ENCODE measurements at regions not wholly inside any gene's neighbourhood (a gene's known extent, or its start where the extent isn't known, plus 50 kb on each side); places are given as distances from the start of the nearest gene placed in this dataset.

GRCh38 chr19:28009696-28010095 lies 1203.3 kb downstream of the UQCRFS1 start:
- Histone ChIP-seq H3K4me3 (ENCODE audit: low read length) (no peak overlapping the region), H3K9ac (ENCODE audit: low read depth, low read length) (no peak overlapping the region), H3K27me3 (ENCODE audit: insufficient read depth, low read length) (no peaks in the 10 kb centered on the region), H3K27ac (ENCODE audit: low read length) (no peak overlapping the region), H3K9me3 (ENCODE audit: insufficient read depth, low read depth, low read length) (no peaks in the 10 kb centered on the region), H3K36me3 (ENCODE audit: insufficient read depth, low read depth, low read length) (no peaks in the 10 kb centered on the region), H3K4me1 (ENCODE audit: insufficient read depth, low read length) (no peaks in the 10 kb centered on the region)

DNA sequence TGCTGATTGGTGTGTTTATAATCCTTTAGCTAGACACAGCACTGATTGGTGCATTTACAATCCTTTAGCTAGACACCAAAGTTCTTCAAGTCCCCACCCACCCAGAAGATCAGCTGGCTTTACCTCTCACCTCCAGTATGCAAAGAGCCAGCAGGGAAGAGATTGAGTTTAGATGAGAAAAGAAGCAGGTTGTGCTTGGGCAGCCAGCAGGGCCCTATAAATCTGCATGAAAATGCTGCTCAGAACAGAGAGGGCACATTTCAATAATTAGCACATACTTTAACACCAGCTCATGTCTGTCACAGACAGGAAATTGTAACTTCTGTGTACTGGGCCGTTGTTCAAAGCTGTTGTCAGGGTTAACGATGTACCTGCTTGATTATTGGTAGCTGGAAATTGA lies 1204.3 kb downstream of the UQCRFS1 start:
- Histone ChIP-seq H3K27ac (ENCODE audit: low read length) (no peak overlapping the region), H3K9me3 (ENCODE audit: insufficient read depth, low read depth, low read length) (no peaks in the 10 kb centered on the region), H3K9ac (ENCODE audit: low read depth, low read length) (no peak overlapping the region), H3K36me3 (ENCODE audit: insufficient read depth, low read depth, low read length) (no peaks in the 10 kb centered on the region), H3K4me3 (ENCODE audit: low read length) (no peak overlapping the region), H3K4me1 (ENCODE audit: insufficient read depth, low read length) (no peaks in the 10 kb centered on the region), H3K27me3 (ENCODE audit: insufficient read depth, low read length) (no peaks in the 10 kb centered on the region)

DNA sequence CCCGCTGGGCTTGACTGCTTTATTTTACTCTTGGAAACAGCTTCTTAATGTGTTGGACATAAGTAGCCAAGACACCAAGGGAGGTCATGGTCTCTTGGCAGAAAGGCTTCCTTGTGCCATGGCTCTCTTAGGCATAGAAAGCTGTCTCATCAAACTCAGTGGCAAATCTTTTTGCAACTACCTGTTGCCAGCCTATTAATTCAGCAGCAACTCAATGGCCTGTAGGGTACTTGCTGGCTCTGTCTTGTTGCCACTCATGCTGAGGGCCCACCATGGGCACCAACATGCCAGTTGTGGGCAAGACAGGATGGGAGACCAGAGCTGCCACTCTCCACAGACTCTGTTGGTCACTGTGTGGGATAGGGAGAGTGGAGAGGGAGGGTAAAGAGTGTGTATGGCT lies 1209.4 kb downstream of the UQCRFS1 start:
- no peak overlapping the region for H3K27ac ChIP-seq (ENCODE audit: low read length)
- no peaks in the 10 kb centered on the region for H3K27me3 ChIP-seq (ENCODE audit: insufficient read depth, low read length)
- no peak overlapping the region for H3K9ac ChIP-seq (ENCODE audit: low read depth, low read length)
- no peaks in the 10 kb centered on the region for H3K36me3 ChIP-seq (ENCODE audit: insufficient read depth, low read depth, low read length)
- H3K4me1 ChIP-seq (ENCODE audit: insufficient read depth, low read length), result no peaks in the 10 kb centered on the region
- no peak overlapping the region for H3K4me3 ChIP-seq (ENCODE audit: low read length)
- no peaks in the 10 kb centered on the region for H3K9me3 ChIP-seq (ENCODE audit: insufficient read depth, low read depth, low read length)

DNA sequence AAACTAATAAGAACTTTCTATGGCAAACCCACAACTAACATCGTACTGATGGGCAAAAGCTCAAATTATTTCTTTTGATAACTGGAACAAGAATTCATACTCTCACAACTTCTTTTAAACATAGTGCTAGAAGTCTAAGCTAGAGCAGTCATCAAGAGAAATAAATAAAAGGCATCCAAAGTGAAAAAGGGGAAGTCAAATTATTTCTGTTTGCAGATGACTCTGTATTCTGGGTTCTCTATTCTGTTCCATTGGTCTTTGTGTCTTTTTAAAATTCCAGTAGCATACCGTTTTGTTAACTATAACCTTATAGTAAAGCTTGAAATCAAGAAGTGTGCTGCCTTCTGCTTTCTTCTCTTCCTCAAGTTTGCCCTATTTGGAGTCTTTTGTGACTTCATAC lies 1215.9 kb downstream of the UQCRFS1 start:
- no peaks in the 10 kb centered on the region for H3K36me3 ChIP-seq (ENCODE audit: insufficient read depth, low read depth, low read length)
- no peak overlapping the region for H3K4me3 ChIP-seq (ENCODE audit: low read length)
- no peak overlapping the region for H3K27ac ChIP-seq (ENCODE audit: low read length)
- no peaks in the 10 kb centered on the region for H3K9me3 ChIP-seq (ENCODE audit: insufficient read depth, low read depth, low read length)
- no peaks in the 10 kb centered on the region for H3K27me3 ChIP-seq (ENCODE audit: insufficient read depth, low read length)
- H3K9ac ChIP-seq (ENCODE audit: low read depth, low read length), result no peak overlapping the region
- no peaks in the 10 kb centered on the region for H3K4me1 ChIP-seq (ENCODE audit: insufficient read depth, low read length)

DNA sequence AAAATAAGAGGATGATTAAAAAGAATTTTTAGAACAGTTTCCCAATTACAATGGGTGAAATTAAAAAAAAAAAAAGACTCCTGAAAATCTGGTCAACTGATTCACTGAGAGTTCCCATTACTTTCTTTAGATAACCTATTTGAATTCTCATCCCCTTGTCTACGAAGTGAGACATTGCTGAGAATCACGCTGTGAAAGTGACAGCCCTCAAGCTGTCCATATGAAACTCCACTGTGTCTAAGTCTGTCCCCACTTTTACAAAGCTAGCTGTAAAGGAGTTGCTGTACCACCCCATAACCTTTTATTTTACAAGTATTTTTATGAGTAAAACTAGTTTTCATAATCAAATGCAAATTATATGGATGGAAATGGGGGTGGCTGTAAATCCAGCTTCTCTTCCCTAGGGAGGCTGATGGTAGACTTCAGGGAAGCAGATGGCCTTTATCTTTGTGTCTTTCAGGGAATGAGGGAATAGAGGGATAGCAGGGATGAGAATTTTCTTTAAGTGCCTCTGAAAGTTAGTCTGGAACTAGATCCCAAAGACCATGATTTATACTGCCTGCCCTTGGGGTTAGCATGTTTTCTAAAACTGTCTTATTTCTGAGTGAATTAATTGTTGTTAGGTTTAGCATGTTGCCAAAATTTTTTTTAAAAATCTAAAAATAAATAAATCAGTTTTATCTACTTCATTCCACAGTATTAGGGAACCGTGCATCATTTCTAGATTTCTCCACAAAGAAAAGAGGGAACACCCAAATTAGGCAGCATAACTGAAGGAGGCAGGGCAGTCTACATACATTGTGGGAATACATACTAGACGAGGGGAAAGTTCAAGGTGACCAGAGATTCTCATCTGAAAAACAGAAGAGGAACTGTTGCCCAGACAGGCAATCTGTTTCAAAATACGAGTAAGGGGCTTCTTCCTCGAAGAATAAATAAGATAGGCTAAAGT lies 1219.1 kb downstream of the UQCRFS1 start:
- H3K27ac ChIP-seq (ENCODE audit: low read length), result no peak overlapping the region
- no peaks in the 10 kb centered on the region for H3K4me1 ChIP-seq (ENCODE audit: insufficient read depth, low read length)
- no peak overlapping the region for H3K9ac ChIP-seq (ENCODE audit: low read depth, low read length)
- no peaks in the 10 kb centered on the region for H3K36me3 ChIP-seq (ENCODE audit: insufficient read depth, low read depth, low read length)
- H3K9me3 ChIP-seq (ENCODE audit: insufficient read depth, low read depth, low read length), result no peaks in the 10 kb centered on the region
- no peak overlapping the region for H3K4me3 ChIP-seq (ENCODE audit: low read length)
- no peaks in the 10 kb centered on the region for H3K27me3 ChIP-seq (ENCODE audit: insufficient read depth, low read length)

GRCh38 chr19:27986299-27986698 lies 1226.7 kb downstream of the UQCRFS1 start:
- Histone ChIP-seq H3K4me3 (ENCODE audit: low read length) (no peak overlapping the region), H3K36me3 (ENCODE audit: insufficient read depth, low read depth, low read length) (no peaks in the 10 kb centered on the region), H3K9me3 (ENCODE audit: insufficient read depth, low read depth, low read length) (no peaks in the 10 kb centered on the region), H3K9ac (ENCODE audit: low read depth, low read length) (no peak overlapping the region), H3K27me3 (ENCODE audit: insufficient read depth, low read length) (no peaks in the 10 kb centered on the region), H3K4me1 (ENCODE audit: insufficient read depth, low read length) (no peaks in the 10 kb centered on the region), H3K27ac (ENCODE audit: low read length) (no peak overlapping the region)

GRCh38 chr19:27975419-27976005 lies 1237.4 kb downstream of the UQCRFS1 start:
- Histone ChIP-seq H3K27ac (ENCODE audit: low read length) (no peak overlapping the region), H3K9me3 (ENCODE audit: insufficient read depth, low read depth, low read length) (no peaks in the 10 kb centered on the region), H3K4me3 (ENCODE audit: low read length) (no peak overlapping the region), H3K9ac (ENCODE audit: low read depth, low read length) (no peak overlapping the region), H3K4me1 (ENCODE audit: insufficient read depth, low read length) (peaks cover 12% of the 10 kb centered on the region), H3K36me3 (ENCODE audit: insufficient read depth, low read depth, low read length) (no peaks in the 10 kb centered on the region), H3K27me3 (ENCODE audit: insufficient read depth, low read length) (no peaks in the 10 kb centered on the region)

GRCh38 chr19:27974082-27974513 lies 1238.9 kb downstream of the UQCRFS1 start:
- H3K27ac ChIP-seq (ENCODE audit: low read length), result no peak overlapping the region
- H3K9me3 ChIP-seq (ENCODE audit: insufficient read depth, low read depth, low read length), result no peaks in the 10 kb centered on the region
- no peak overlapping the region for H3K9ac ChIP-seq (ENCODE audit: low read depth, low read length)

DNA sequence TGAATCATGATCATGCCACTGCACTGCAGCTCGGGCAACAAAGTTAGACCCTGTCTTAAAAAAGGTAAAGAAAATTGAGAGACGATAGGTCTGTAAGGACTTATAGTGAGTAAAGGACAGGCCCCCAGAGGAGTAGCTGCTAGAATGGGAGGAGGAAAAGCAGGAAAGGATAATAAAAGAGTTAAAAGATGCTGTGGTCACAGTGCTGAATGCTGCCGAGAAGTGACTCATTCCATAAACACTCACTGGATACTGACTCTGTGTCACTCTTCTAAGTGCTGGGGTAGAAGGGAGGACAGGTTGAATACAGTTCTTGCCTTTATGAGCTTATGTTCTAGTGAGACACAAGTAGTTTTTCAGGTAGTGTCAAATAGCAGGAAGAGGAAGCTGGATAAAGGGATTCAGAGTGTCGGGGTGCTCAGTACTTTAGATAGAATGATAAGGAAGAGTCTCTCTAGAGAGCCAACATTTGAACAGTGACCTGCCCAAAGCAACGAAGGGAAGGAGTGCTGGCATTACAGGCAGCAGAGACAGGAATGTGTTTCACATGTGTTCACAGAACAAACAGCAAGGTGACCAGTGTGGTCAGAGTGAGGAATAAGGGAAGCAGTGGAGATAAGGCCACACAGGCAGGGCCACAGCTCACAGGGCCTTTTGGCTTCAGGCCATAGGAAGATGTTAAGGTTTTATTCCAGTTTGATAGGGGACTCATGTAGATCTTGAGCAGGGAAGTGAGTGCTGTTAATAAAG lies 1240.5 kb downstream of the UQCRFS1 start:
- Histone ChIP-seq H3K9ac (ENCODE audit: low read depth, low read length) (no peak overlapping the region), H3K9me3 (ENCODE audit: insufficient read depth, low read depth, low read length) (no peaks in the 10 kb centered on the region)

More at GRCh38 chr19:27974082-27974513, 1238.9 kb downstream of the UQCRFS1 start:
- Histone ChIP-seq H3K4me1 (ENCODE audit: insufficient read depth, low read length) (peaks cover 12% of the 10 kb centered on the region), H3K27me3 (ENCODE audit: insufficient read depth, low read length) (no peaks in the 10 kb centered on the region), H3K36me3 (ENCODE audit: insufficient read depth, low read depth, low read length) (no peaks in the 10 kb centered on the region), H3K4me3 (ENCODE audit: low read length) (no peak overlapping the region)

GRCh38 chr19:27971869-27972268 lies 1241.1 kb downstream of the UQCRFS1 start:
- Histone ChIP-seq H3K36me3 (ENCODE audit: insufficient read depth, low read depth, low read length) (no peaks in the 10 kb centered on the region), H3K27me3 (ENCODE audit: insufficient read depth, low read length) (no peaks in the 10 kb centered on the region), H3K9me3 (ENCODE audit: insufficient read depth, low read depth, low read length) (no peaks in the 10 kb centered on the region), H3K4me1 (ENCODE audit: insufficient read depth, low read length) (peaks cover 12% of the 10 kb centered on the region), H3K27ac (ENCODE audit: low read length) (no peak overlapping the region), H3K9ac (ENCODE audit: low read depth, low read length) (no peak overlapping the region), H3K4me3 (ENCODE audit: low read length) (no peak overlapping the region)

More for the DNA sequence above, 1240.5 kb downstream of the UQCRFS1 start:
- Histone ChIP-seq H3K36me3 (ENCODE audit: insufficient read depth, low read depth, low read length) (no peaks in the 10 kb centered on the region), H3K4me1 (ENCODE audit: insufficient read depth, low read length) (peaks cover 12% of the 10 kb centered on the region), H3K4me3 (ENCODE audit: low read length) (no peak overlapping the region), H3K27me3 (ENCODE audit: insufficient read depth, low read length) (no peaks in the 10 kb centered on the region), H3K27ac (ENCODE audit: low read length) (no peak overlapping the region)

DNA sequence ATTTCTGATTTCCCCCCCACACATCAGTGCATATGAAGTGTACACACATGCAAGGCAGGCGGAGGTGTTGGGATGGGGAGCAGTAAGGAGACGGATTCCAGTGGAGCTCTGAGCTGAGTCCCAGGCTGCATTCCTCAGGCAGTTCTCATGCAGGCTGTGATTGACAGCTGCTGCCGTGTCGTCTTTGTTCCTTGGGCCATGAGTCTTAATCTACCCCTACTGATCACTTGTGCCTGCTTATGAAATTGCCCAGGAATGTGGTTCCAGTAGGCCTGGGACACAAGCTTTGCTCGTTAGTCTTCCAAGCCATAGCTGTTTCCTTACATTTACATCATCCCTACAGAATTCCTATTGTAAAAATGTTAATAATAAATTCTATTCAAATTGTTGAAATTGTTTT lies 1241.9 kb downstream of the UQCRFS1 start:
- H3K9me3 ChIP-seq (ENCODE audit: insufficient read depth, low read depth, low read length), result no peaks in the 10 kb centered on the region
- no peaks in the 10 kb centered on the region for H3K36me3 ChIP-seq (ENCODE audit: insufficient read depth, low read depth, low read length)
- no peak overlapping the region for H3K4me3 ChIP-seq (ENCODE audit: low read length)
- no peak overlapping the region for H3K27ac ChIP-seq (ENCODE audit: low read length)
- H3K27me3 ChIP-seq (ENCODE audit: insufficient read depth, low read length), result no peaks in the 10 kb centered on the region
- no peak overlapping the region for H3K9ac ChIP-seq (ENCODE audit: low read depth, low read length)
- peaks cover 12% of the 10 kb centered on the region for H3K4me1 ChIP-seq (ENCODE audit: insufficient read depth, low read length)
